DND-41 (cell line): ENCODE measurements at regions not wholly inside any gene's neighbourhood (a gene's known extent, or its start where the extent isn't known, plus 50 kb on each side); places are given as distances from the start of the nearest gene placed in this dataset.

Source experiments
- ATAC-seq: fragments of 200-7000 bp; cut with Tn5 transposase; 3 replicates; pipeline ENCODE4 v1.9.1; 2021; ENCODE audit warnings: low read depth; ENCODE audit not compliant: insufficient read depth
- DNase-seq: peaks from one replicate; pipeline ENCODE4 v3.0.0-alpha.2; 2020
- H2AFZ ChIP-seq: 2 replicates; pipeline ENCODE4 v1.6.0; 2012; ENCODE audit warnings: low read depth, low read length
- H3K27ac ChIP-seq: 2 replicates; pipeline ENCODE4 v1.5.1; 2012; ENCODE audit warnings: low read length, inconsistent platforms
- H3K27me3 ChIP-seq: fragments of 200-600 bp; sonication (generic); 2 replicates; pipeline ENCODE4 v1.6.0; 2012; ENCODE audit warnings: low read length, mild to moderate bottlenecking, inconsistent platforms; ENCODE audit not compliant: insufficient read depth, poor library complexity
- H3K36me3 ChIP-seq: 2 replicates; pipeline ENCODE4 v1.5.1; 2012; ENCODE audit warnings: low read length, inconsistent platforms; ENCODE audit not compliant: insufficient read depth
- H3K4me1 ChIP-seq: 2 replicates; pipeline ENCODE4 v1.5.1; 2012; ENCODE audit warnings: mild to moderate bottlenecking, low read length; ENCODE audit not compliant: insufficient read depth
- H3K4me2 ChIP-seq: 2 replicates; pipeline ENCODE4 v1.6.0; 2012; ENCODE audit warnings: mild to moderate bottlenecking, moderate library complexity, low read length, inconsistent platforms; ENCODE audit not compliant: insufficient read depth
- H3K4me3 ChIP-seq, 2 experiments: fragments of 200-600 bp in 1 of 2; shearing (Covaris generic) in 1 of 2; 2 replicates each; pipeline ENCODE4 v1.5.1; 2012 to 2016; ENCODE audit warnings: inconsistent platforms in 2 of 2, low read length in 2 of 2, mild to moderate bottlenecking in 2 of 2, low read depth in 1 of 2, moderate library complexity in 1 of 2
- H3K79me2 ChIP-seq: 2 replicates; pipeline ENCODE4 v1.6.0; 2012; ENCODE audit warnings: low read length, inconsistent platforms; ENCODE audit not compliant: insufficient read depth
- H3K9ac ChIP-seq: 2 replicates; pipeline ENCODE4 v1.6.0; 2012; ENCODE audit warnings: low read depth, mild to moderate bottlenecking, inconsistent platforms, low read length, moderate library complexity
- H3K9me3 ChIP-seq: 2 replicates; pipeline ENCODE4 v1.5.1; 2012; ENCODE audit warnings: low read length, moderate library complexity, mild to moderate bottlenecking, inconsistent platforms; ENCODE audit not compliant: insufficient read depth, severe bottlenecking
- H4K20me1 ChIP-seq: 2 replicates; pipeline ENCODE4 v1.6.0; 2012; ENCODE audit warnings: low read length; ENCODE audit not compliant: insufficient read depth
- EZH2 ChIP-seq: IDR thresholded peaks from 3 replicates; pipeline ENCODE4 v1.6.1; 2012; ENCODE audit warnings: borderline replicate concordance, low read depth, mild to moderate bottlenecking, moderate library complexity, low read length, inconsistent platforms; ENCODE audit not compliant: severe bottlenecking
- TF ChIP-seq, protein P1 (sequence below): IDR thresholded peaks from 2 replicates; pipeline ENCODE4 v1.5.1; 2012; ENCODE audit warnings: borderline replicate concordance, low read length, moderate library complexity, mild to moderate bottlenecking; ENCODE audit not compliant: poor library complexity, severe bottlenecking; ENCODE audit errors: extremely low read depth

DNA sequence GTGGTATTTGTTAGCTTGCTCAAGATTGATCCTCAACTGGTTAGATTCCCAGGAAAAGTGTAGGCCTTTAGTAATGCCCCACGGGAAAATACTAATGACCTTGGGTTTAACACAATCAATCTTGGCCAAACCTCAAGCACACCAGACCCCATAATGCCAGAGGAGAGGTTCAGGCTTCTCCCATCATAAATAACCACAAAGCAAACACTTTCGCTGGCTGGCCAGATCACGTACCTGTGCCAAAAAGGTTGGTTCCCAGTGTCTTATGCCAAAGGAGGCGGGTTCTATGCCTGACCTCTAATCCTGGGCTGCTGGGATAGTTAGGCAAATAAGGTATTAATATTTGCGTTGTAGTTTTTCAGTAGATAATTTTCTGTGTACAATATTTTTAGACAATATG, 379.2 kb upstream of the CDH18 start:
- Histone ChIP-seq H3K79me2 (no peaks in the 10 kb centered on the region), H3K36me3 (no peaks in the 10 kb centered on the region), H3K4me2 (no peak overlapping the region), H2AFZ (no peak overlapping the region), H3K9me3 (no peaks in the 10 kb centered on the region), H3K4me3 (no peak overlapping the region), H3K27me3 (no peaks in the 10 kb centered on the region), H3K4me1 (no peaks in the 10 kb centered on the region), H3K9ac (no peak overlapping the region), H3K27ac (no peak overlapping the region), H4K20me1 (no peaks in the 10 kb centered on the region)
- no peak for ATAC-seq
- TF ChIP-seq, protein P1, sequence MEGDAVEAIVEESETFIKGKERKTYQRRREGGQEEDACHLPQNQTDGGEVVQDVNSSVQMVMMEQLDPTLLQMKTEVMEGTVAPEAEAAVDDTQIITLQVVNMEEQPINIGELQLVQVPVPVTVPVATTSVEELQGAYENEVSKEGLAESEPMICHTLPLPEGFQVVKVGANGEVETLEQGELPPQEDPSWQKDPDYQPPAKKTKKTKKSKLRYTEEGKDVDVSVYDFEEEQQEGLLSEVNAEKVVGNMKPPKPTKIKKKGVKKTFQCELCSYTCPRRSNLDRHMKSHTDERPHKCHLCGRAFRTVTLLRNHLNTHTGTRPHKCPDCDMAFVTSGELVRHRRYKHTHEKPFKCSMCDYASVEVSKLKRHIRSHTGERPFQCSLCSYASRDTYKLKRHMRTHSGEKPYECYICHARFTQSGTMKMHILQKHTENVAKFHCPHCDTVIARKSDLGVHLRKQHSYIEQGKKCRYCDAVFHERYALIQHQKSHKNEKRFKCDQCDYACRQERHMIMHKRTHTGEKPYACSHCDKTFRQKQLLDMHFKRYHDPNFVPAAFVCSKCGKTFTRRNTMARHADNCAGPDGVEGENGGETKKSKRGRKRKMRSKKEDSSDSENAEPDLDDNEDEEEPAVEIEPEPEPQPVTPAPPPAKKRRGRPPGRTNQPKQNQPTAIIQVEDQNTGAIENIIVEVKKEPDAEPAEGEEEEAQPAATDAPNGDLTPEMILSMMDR, result no peak
- TF ChIP-seq EZH2, result no peak
- DNase-seq, result no peak

DNA sequence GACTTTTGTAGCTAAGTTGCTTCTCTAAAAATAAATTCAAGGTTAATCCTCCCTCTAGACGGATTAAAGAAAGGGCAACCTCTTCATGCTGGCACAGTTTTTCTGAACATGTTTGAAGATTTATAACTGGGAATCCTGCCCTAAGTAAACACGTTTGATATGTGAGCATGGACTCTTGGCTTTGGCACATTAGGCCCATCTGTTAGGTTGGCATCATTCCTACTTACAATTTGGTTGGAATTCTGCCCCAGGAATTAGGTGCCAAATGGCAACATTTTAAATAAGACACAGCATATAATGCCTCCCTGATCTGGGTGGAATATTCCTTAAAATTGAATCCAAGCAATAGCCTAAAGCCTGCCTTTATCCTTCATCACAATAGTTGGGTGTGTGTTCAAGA, 372.3 kb upstream of the CDH18 start:
- TF ChIP-seq, protein P1, result no peak
- no peak for TF ChIP-seq EZH2

DNA sequence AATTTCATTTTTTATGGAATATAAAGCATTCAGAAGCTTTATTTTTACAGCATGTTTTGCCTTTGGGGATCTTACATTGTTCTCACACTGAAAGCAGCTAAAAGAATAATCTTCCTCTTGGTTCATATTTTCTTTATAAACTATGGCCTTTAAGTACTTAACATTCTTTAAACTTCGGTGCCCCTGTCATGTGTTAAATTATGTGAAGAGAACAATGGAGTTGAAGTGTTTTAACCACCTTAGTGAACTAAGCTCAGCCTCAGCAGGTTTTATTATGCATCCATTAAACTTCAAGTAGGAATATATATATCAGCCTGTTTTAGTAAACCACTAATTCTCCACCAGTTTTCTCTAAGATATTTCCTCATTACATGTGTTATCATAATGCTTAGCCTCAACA, 371.4 kb upstream of the CDH18 start:
- Histone ChIP-seq H3K4me1 (no peaks in the 10 kb centered on the region), H3K36me3 (no peaks in the 10 kb centered on the region), H3K27me3 (no peaks in the 10 kb centered on the region), H3K27ac (no peak overlapping the region), H3K9ac (no peak overlapping the region), H3K79me2 (no peaks in the 10 kb centered on the region), H2AFZ (no peak overlapping the region), H3K4me3 (no peak overlapping the region), H3K4me2 (no peak overlapping the region), H3K9me3 (no peaks in the 10 kb centered on the region), H4K20me1 (no peaks in the 10 kb centered on the region)
- TF ChIP-seq, protein P1, result no peak
- no peak for DNase-seq
- ATAC-seq, result no peak

More for the DNA sequence above, 372.3 kb upstream of the CDH18 start:
- H3K4me1 ChIP-seq, result no peaks in the 10 kb centered on the region
- H3K9me3 ChIP-seq, result no peaks in the 10 kb centered on the region
- DNase-seq (no peak), ATAC-seq (no peak)
- no peaks in the 10 kb centered on the region for H3K27me3 ChIP-seq
- no peak overlapping the region for H3K27ac ChIP-seq
- no peaks in the 10 kb centered on the region for H3K36me3 ChIP-seq
- no peak overlapping the region for H3K4me3 ChIP-seq
- no peak overlapping the region for H3K4me2 ChIP-seq
- H3K9ac ChIP-seq, result no peak overlapping the region
- no peaks in the 10 kb centered on the region for H4K20me1 ChIP-seq
- H3K79me2 ChIP-seq, result no peaks in the 10 kb centered on the region
- H2AFZ ChIP-seq, result no peak overlapping the region

DNA sequence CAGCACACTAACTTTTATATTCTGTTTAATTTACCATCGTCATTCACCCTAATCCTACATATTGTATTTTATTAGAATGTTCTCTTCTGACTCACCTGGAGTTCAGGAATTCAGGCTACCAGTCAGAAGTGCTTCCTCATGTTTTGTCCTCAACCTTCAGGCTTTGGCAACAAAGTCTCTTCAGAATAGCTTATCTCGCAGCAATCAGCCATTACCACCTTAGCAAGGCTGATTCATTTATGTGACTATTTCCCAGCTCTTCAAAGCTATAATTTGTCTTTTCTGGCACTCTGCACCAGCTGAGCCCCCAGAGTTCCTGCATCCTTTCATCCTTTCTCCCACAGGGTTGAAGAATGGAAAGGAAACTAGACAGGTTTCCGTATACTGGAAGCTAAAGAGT, 365.5 kb upstream of the CDH18 start:
- no peak for ATAC-seq
- TF ChIP-seq, protein P1, result no peak
- no peak for TF ChIP-seq EZH2
- Histone ChIP-seq H3K4me3 (no peak overlapping the region), H3K36me3 (no peaks in the 10 kb centered on the region), H3K27me3 (no peaks in the 10 kb centered on the region), H4K20me1 (no peaks in the 10 kb centered on the region), H3K27ac (no peak overlapping the region), H3K9me3 (no peaks in the 10 kb centered on the region), H3K4me2 (no peak overlapping the region), H3K9ac (no peak overlapping the region), H2AFZ (no peak overlapping the region), H3K79me2 (no peaks in the 10 kb centered on the region), H3K4me1 (no peaks in the 10 kb centered on the region)
- DNase-seq, result no peak
